Esophagus (tissue), 2 donors: ENCODE measurements at regions not wholly inside any gene's neighbourhood (a gene's known extent, or its start where the extent isn't known, plus 50 kb on each side); places are given as distances from the start of the nearest gene placed in this dataset.

Source experiments
- H3K27ac ChIP-seq, 2 donors: one replicate each; pipeline ENCODE4 v1.5.1; 2013; ENCODE audit warnings: low read depth in 2 of 2, mild to moderate bottlenecking in 2 of 2, inconsistent platforms in 1 of 2, low read length in 1 of 2, moderate library complexity in 1 of 2
- H3K27me3 ChIP-seq, 2 donors: one replicate each; pipeline ENCODE4 v1.6.1; 2013; ENCODE audit warnings: low read length in 2 of 2, control low read depth in 1 of 2, mild to moderate bottlenecking in 1 of 2; ENCODE audit not compliant: insufficient read depth in 2 of 2, control insufficient read depth in 1 of 2
- H3K36me3 ChIP-seq, 2 donors: one replicate each; pipeline ENCODE4 v1.6.1; 2013; ENCODE audit warnings: low read length in 1 of 2; ENCODE audit not compliant: control insufficient read depth in 2 of 2, insufficient read depth in 2 of 2
- H3K4me1 ChIP-seq, 2 donors: one replicate each; pipeline ENCODE4 v1.6.1; 2013; ENCODE audit warnings: low read length in 1 of 2; ENCODE audit not compliant: control insufficient read depth in 2 of 2, insufficient read depth in 2 of 2
- H3K4me3 ChIP-seq, 2 donors: one replicate each; pipeline ENCODE4 v1.5.1; 2013; ENCODE audit warnings: low read length in 2 of 2, mild to moderate bottlenecking in 2 of 2, low read depth in 1 of 2, moderate library complexity in 1 of 2
- H3K9me3 ChIP-seq, 2 donors: one replicate each; pipeline ENCODE4 v1.6.1; 2013; ENCODE audit warnings: mild to moderate bottlenecking in 2 of 2, low read depth in 1 of 2, low read length in 1 of 2, moderate library complexity in 1 of 2; ENCODE audit not compliant: control insufficient read depth in 2 of 2, insufficient read depth in 1 of 2
- WGBS, 2 donors: extraction: QIAGEN DNeasy Blood & Tissue Kit; methylation state at CpG; one replicate each; pipeline ENCODE4 v1.1.7; 2013; 5-methylcytosine and 5-hydroxymethylcytosine counted together
- donor health status: healthy with polysubstance abuse.
- donor health status: Bipolar disorder and iron deficiency.

DNA sequence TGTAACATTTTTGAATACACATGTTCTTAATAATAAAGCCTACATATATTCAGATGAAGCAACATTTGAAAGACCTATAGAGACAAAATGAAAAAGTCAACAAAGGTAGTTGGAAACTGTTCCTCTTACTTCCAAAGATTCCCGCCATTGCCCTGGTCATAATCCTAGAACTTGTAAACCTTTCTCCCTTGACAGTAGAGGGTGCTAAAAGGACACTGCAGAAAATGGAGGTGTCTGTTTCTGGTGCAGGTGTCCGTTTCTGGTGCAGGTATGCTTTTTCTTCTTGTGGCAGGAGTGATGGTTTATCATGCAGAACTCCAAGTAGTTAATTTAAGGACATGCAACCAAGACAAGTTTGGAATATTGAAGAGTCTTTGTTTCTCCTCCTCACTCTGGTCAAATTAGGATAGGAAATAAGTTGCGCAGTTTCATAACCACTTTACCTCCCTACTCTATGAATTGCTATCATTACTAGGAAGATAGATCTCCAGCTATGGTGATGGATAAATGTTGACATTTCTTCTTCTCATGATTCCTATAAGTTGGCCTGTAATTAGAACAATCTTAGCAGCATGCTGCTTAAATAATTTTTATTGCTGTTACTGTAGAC lies 56.0 kb upstream of the FAM174A start:
- Histone ChIP-seq H3K4me3 (no peak overlapping the region), H3K27me3 (no peaks in the 10 kb centered on the region), H3K9me3 (no peaks in the 10 kb centered on the region), H3K27ac (no peak overlapping the region), H3K36me3 (no peaks in the 10 kb centered on the region), H3K4me1 (no peaks in the 10 kb centered on the region)
- WGBS, 2 donors, result 53% methylated on average over 3 of the region's 3 CpGs

- Histone ChIP-seq H3K27ac (no peak overlapping the region), H3K9me3 (no peaks in the 10 kb centered on the region), H3K36me3 (no peaks in the 10 kb centered on the region), H3K4me3 (no peak overlapping the region), H3K27me3 (no peaks in the 10 kb centered on the region), H3K4me1 (no peaks in the 10 kb centered on the region)
- 90 to 92% methylated on average over 2 of the region's 2 CpGs for WGBS, 2 donors
Measured at GRCh38 chr5:100472091-100472490, 63.1 kb upstream of the FAM174A start.

DNA sequence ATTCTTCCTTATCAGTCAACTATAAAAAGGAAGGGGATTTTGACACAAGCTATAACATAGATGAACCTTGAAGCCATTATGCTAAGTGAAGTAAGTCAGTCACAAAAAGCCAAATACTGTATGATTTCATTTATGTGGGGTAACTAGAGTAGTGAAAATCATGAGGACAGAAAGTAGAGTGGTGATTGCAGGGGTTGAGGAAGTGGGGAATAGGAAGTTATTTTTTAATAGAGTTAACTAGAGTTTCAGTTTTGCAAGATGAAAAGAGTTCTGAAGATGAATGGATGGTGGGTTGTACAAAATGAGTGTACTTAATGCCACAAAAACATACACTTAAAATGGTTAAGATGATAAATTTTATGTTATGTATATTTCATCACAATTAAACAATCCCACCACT lies 65.4 kb upstream of the FAM174A start:
- no peaks in the 10 kb centered on the region for H3K9me3 ChIP-seq
- H3K4me1 ChIP-seq, result no peaks in the 10 kb centered on the region
- H3K4me3 ChIP-seq, result no peak overlapping the region
- H3K36me3 ChIP-seq, result no peaks in the 10 kb centered on the region
- H3K27me3 ChIP-seq, result no peaks in the 10 kb centered on the region
- no peak overlapping the region for H3K27ac ChIP-seq

DNA sequence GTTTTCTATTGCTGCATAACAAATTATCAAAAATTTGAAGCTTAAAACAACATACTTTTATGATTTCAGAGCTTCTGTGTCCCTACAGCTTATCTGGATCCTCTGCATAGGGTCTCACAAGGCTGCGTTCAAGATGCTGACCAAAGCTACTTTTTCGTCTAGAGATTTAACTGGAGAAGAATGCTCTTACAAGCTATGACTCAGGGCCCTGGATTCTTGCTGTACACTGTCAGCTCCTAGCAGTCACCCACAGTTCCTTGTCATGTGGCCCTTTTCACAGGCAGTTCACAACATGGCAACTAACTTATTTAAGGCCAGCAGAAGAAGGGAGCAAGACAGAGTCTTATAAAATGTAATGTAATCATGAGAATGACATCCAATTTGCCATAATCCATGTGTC lies 70.8 kb upstream of the FAM174A start:
- H3K36me3 ChIP-seq, result no peaks in the 10 kb centered on the region
- no peaks in the 10 kb centered on the region for H3K9me3 ChIP-seq
- H3K27ac ChIP-seq, result no peak overlapping the region
- H3K27me3 ChIP-seq, result no peaks in the 10 kb centered on the region
- 91 to 93% methylated on average over 2 of the region's 2 CpGs for WGBS, 2 donors
- no peak overlapping the region for H3K4me3 ChIP-seq
- no peaks in the 10 kb centered on the region for H3K4me1 ChIP-seq

DNA sequence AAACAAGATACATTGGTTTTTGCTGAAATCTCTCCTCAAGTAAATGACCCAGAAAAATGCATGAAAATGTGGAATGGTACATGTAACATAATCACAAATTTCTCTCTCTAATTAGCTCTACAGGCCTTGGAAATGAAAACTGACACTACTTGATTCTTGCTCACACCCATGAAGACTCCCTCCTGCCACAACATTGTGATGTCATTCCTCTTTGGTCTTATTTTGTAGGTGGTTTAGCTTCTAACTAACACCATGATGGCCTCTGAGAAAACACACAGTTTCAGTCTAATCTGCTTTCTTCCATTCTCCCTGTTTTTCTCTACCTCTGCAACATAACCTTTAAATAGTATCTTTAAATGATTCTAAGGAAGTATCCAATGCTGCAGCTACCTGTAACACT lies 78.6 kb upstream of the FAM174A start:
- Histone ChIP-seq H3K4me3 (no peak overlapping the region), H3K27me3 (no peaks in the 10 kb centered on the region), H3K4me1 (no peaks in the 10 kb centered on the region), H3K36me3 (no peaks in the 10 kb centered on the region), H3K9me3 (no peaks in the 10 kb centered on the region), H3K27ac (no peak overlapping the region)

DNA sequence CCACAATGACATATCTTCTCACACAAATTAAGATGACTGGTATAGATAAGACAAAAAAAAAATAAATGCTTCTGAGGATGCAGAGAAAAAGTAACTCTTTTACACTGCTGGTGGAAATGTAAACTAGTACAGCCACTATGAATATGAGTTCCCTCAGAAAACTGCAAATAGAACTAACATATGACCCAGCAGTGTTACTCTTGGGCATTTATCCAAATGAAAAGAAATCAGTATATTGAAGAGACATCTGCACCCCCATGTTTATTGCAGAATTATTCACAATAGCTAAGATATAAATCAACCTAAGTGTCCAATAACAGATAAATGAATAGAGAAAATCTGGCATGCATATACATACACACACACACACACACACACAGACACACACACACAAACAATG lies 83.0 kb upstream of the FAM174A start:
- no peaks in the 10 kb centered on the region for H3K36me3 ChIP-seq

GRCh38 chr5:100448111-100448528 lies 87.1 kb upstream of the FAM174A start:
- Histone ChIP-seq H3K4me1 (no peaks in the 10 kb centered on the region), H3K4me3 (no peak overlapping the region), H3K9me3 (no peaks in the 10 kb centered on the region), H3K27me3 (no peaks in the 10 kb centered on the region), H3K36me3 (no peaks in the 10 kb centered on the region), H3K27ac (no peak overlapping the region)
- 54 to 66% methylated on average over 3 of the region's 3 CpGs for WGBS, 2 donors

More for the DNA sequence above, 83.0 kb upstream of the FAM174A start:
- H3K27me3 ChIP-seq, result no peaks in the 10 kb centered on the region
- H3K9me3 ChIP-seq, result no peaks in the 10 kb centered on the region
- no peak overlapping the region for H3K27ac ChIP-seq
- no peak overlapping the region for H3K4me3 ChIP-seq
- no peaks in the 10 kb centered on the region for H3K4me1 ChIP-seq

GRCh38 chr5:100446879-100447430 lies 88.2 kb upstream of the FAM174A start:
- Histone ChIP-seq H3K27me3 (no peaks in the 10 kb centered on the region), H3K4me3 (no peak overlapping the region), H3K9me3 (no peaks in the 10 kb centered on the region), H3K27ac (no peak overlapping the region), H3K4me1 (no peaks in the 10 kb centered on the region), H3K36me3 (no peaks in the 10 kb centered on the region)
- 74 to 80% methylated on average over 2 of the region's 2 CpGs for whole genome bisulfite sequencing, 2 donors

DNA sequence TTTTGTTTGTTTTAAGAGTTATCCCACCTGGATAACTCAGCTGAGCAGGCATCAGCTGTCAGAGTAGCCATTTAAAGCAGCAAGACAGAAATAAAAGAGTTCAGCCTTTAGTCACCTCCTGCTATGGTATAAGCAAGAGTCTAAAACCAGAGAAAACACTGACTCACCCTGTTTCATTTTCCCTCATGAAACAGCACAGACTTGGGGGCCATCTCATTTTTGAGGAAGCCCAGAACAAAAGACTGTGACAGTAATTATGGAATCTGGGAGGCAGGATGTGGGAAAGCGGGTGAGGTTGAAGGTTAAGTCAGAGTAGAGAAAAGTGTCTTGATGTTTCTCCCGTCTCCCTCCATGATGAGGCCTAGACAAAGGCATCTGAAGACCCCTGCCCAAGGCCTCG lies 90.2 kb upstream of the FAM174A start:
- H3K9me3 ChIP-seq, result no peaks in the 10 kb centered on the region
- whole genome bisulfite sequencing, 2 donors, result 83 to 90% methylated on average over 3 of the region's 3 CpGs
- no peak overlapping the region for H3K27ac ChIP-seq
- H3K4me1 ChIP-seq, result no peaks in the 10 kb centered on the region
- no peaks in the 10 kb centered on the region for H3K27me3 ChIP-seq
- H3K4me3 ChIP-seq, result no peak overlapping the region
- no peaks in the 10 kb centered on the region for H3K36me3 ChIP-seq

GRCh38 chr5:100434815-100435214 lies 100.4 kb upstream of the FAM174A start:
- Histone ChIP-seq H3K9me3 (no peaks in the 10 kb centered on the region), H3K4me3 (no peak overlapping the region), H3K4me1 (no peaks in the 10 kb centered on the region), H3K27me3 (no peaks in the 10 kb centered on the region), H3K27ac (no peak overlapping the region), H3K36me3 (no peaks in the 10 kb centered on the region)
- WGBS, 2 donors, result 87 to 88% methylated on average over 4 of the region's 4 CpGs
